Naive B cell (primary cell): ENCODE measurements at regions not wholly inside any gene's neighbourhood (a gene's known extent, or its start where the extent isn't known, plus 50 kb on each side); places are given as distances from the start of the nearest gene placed in this dataset.
"Not testable (repeated sequence)": the region's sequence is repeated elsewhere in the genome, so short reads cannot be mapped to it uniquely, and the experiment has no call there.

Source experiments
- ATAC-seq, 2 donors: fragments of 150-1000 bp; cut with Tn5 transposase; 2 replicates each; pipeline ENCODE4 v1.10.0; 2021; ENCODE audit warnings: low read depth in 2 of 2, mild to moderate bottlenecking in 2 of 2, moderate library complexity in 2 of 2
- DNase-seq: peaks from one replicate; pipeline ENCODE4 v3.0.0; 2022
- H3K27ac Mint-ChIP-seq, 6 donors: one replicate each; pipeline ENCODE4 v1.8.0; 2020 to 2022; ENCODE audit warnings: mild to moderate bottlenecking in 6 of 6, mixed read lengths in 6 of 6, moderate library complexity in 5 of 6, inconsistent platforms in 2 of 6
- H3K27me3 Mint-ChIP-seq, 3 donors: one replicate each; pipeline ENCODE4 v1.8.0; 2021 to 2022; ENCODE audit warnings: mixed read lengths in 3 of 3, mild to moderate bottlenecking in 1 of 3
- H3K36me3 Mint-ChIP-seq, 2 donors: one replicate each; pipeline ENCODE4 v1.8.0; 2020 to 2022; ENCODE audit warnings: mixed read lengths in 2 of 2, inconsistent platforms in 1 of 2, mild to moderate bottlenecking in 1 of 2
- H3K4me1 Mint-ChIP-seq, 3 donors: one replicate each; pipeline ENCODE4 v1.8.0; 2020 to 2022; ENCODE audit warnings: mixed read lengths in 3 of 3, inconsistent platforms in 1 of 3, mild to moderate bottlenecking in 1 of 3, moderate library complexity in 1 of 3
- H3K4me3 Mint-ChIP-seq, 8 donors: one replicate each; pipeline ENCODE4 v1.8.0; 2020 to 2022; ENCODE audit warnings: mild to moderate bottlenecking in 8 of 8, mixed read lengths in 8 of 8, moderate library complexity in 8 of 8, inconsistent platforms in 2 of 8
- H3K9me3 Mint-ChIP-seq, 7 donors: one replicate each; pipeline ENCODE4 v1.8.0; 2020 to 2022; ENCODE audit warnings: mixed read lengths in 7 of 7, mild to moderate bottlenecking in 5 of 7, inconsistent platforms in 2 of 7, moderate library complexity in 1 of 7

- H3K4me3 Mint-ChIP-seq: peak overlapping the region in 2 of 8 donors; percentile 19 to 67
- ATAC-seq, DNase-seq: not testable (repeated sequence)
- H3K27ac Mint-ChIP-seq: peak overlapping the region in 1 of 6 donors; percentile 68
- H3K4me1 Mint-ChIP-seq: peaks cover 7 to 15% (median 10%) of the 10 kb centered on the region in 3 donors
- peaks cover 0 to 43% (median 16%) of the 10 kb centered on the region in 3 donors for H3K27me3 Mint-ChIP-seq
- peaks cover 0 to 36% of the 10 kb centered on the region in 2 donors for H3K36me3 Mint-ChIP-seq
- H3K9me3 Mint-ChIP-seq: peaks cover 12 to 45% (median 26%) of the 10 kb centered on the region in 7 donors
Measured at GRCh38 chr20:29752644-29753425, 1504.6 kb upstream of the DEFB115 start.

GRCh38 chr20:29753426-29753746, 1504.1 kb upstream of the DEFB115 start:
- Mint-ChIP-seq H3K4me3 (peak overlapping the region in 2 of 8 donors; percentile 19 to 67), H3K4me1 (peaks cover 7 to 15% (median 10%) of the 10 kb centered on the region in 3 donors), H3K27me3 (peaks cover 0 to 43% (median 16%) of the 10 kb centered on the region in 3 donors), H3K36me3 (peaks cover 0 to 36% of the 10 kb centered on the region in 2 donors), H3K9me3 (peaks cover 12 to 47% (median 28%) of the 10 kb centered on the region in 7 donors)
- not testable (repeated sequence) for H3K27ac Mint-ChIP-seq, ATAC-seq, DNase-seq

- Mint-ChIP-seq H3K4me1 (peaks cover 7 to 15% (median 10%) of the 10 kb centered on the region in 3 donors), H3K9me3 (peaks cover 12 to 47% (median 28%) of the 10 kb centered on the region in 7 donors), H3K27me3 (peaks cover 0 to 43% (median 16%) of the 10 kb centered on the region in 3 donors), H3K36me3 (peaks cover 0 to 36% of the 10 kb centered on the region in 2 donors)
- not testable (repeated sequence) for H3K4me3 Mint-ChIP-seq, DNase-seq, ATAC-seq, H3K27ac Mint-ChIP-seq
Measured at GRCh38 chr20:29753879-29754278, 1503.6 kb upstream of the DEFB115 start.

- not testable (repeated sequence) for ATAC-seq, H3K27ac Mint-ChIP-seq, DNase-seq
- Mint-ChIP-seq H3K4me1 (peaks cover 7 to 15% (median 10%) of the 10 kb centered on the region in 3 donors), H3K4me3 (peak overlapping the region in 1 of 8 donors; percentile 57), H3K27me3 (peaks cover 0 to 44% (median 15%) of the 10 kb centered on the region in 3 donors), H3K36me3 (peaks cover 0 to 33% of the 10 kb centered on the region in 2 donors), H3K9me3 (peaks cover 15 to 49% (median 31%) of the 10 kb centered on the region in 7 donors)
Measured at GRCh38 chr20:29755854-29756498, 1501.5 kb upstream of the DEFB115 start.

- ATAC-seq (no peak), DNase-seq (no peak)
- Mint-ChIP-seq H3K4me3 (no peak overlapping the region), H3K4me1 (peaks cover 4 to 15% (median 7%) of the 10 kb centered on the region in 3 donors), H3K36me3 (peaks cover 0 to 27% of the 10 kb centered on the region in 2 donors), H3K9me3 (peaks cover 8 to 45% (median 24%) of the 10 kb centered on the region in 7 donors), H3K27me3 (peaks cover 0 to 44% (median 8%) of the 10 kb centered on the region in 3 donors), H3K27ac (no peak overlapping the region)
Measured at GRCh38 chr20:29756664-29757063, 1500.8 kb upstream of the DEFB115 start.

GRCh38 chr20:29761621-29762385, 1495.7 kb upstream of the DEFB115 start:
- peaks cover 0 to 50% (median 0%) of the 10 kb centered on the region in 3 donors for H3K27me3 Mint-ChIP-seq
- not testable (repeated sequence) for ATAC-seq, H3K36me3 Mint-ChIP-seq, H3K4me1 Mint-ChIP-seq, H3K4me3 Mint-ChIP-seq, DNase-seq, H3K27ac Mint-ChIP-seq
- peaks cover 4 to 22% (median 8%) of the 10 kb centered on the region in 7 donors for H3K9me3 Mint-ChIP-seq

GRCh38 chr20:29762620-29763019, 1494.8 kb upstream of the DEFB115 start:
- Mint-ChIP-seq H3K9me3 (peaks cover 4 to 22% (median 8%) of the 10 kb centered on the region in 7 donors), H3K27me3 (peaks cover 0 to 49% (median 0%) of the 10 kb centered on the region in 3 donors), H3K4me3 (peak overlapping the region in 1 of 8 donors; percentile 9), H3K36me3 (peaks cover 0 to 9% of the 10 kb centered on the region in 2 donors), H3K27ac (no peak overlapping the region), H3K4me1 (peaks cover 0 to 7% (median 4%) of the 10 kb centered on the region in 3 donors)
- no peak for DNase-seq
- ATAC-seq: no peak

- ATAC-seq (no peak), DNase-seq (no peak)
- Mint-ChIP-seq H3K27ac (no peak overlapping the region), H3K36me3 (peaks cover 0 to 9% of the 10 kb centered on the region in 2 donors), H3K4me3 (no peak overlapping the region), H3K4me1 (peaks cover 0 to 7% (median 4%) of the 10 kb centered on the region in 3 donors), H3K27me3 (peaks cover 0 to 50% (median 0%) of the 10 kb centered on the region in 3 donors), H3K9me3 (peaks cover 4 to 20% (median 12%) of the 10 kb centered on the region in 7 donors)
Measured at GRCh38 chr20:29763821-29764511, 1493.5 kb upstream of the DEFB115 start.

GRCh38 chr20:29764922-29765610, 1492.4 kb upstream of the DEFB115 start:
- ATAC-seq, DNase-seq, H3K27ac Mint-ChIP-seq, H3K4me1 Mint-ChIP-seq, H3K36me3 Mint-ChIP-seq: not testable (repeated sequence)
- H3K9me3 Mint-ChIP-seq: peaks cover under 1 to 20% (median 14%) of the 10 kb centered on the region in 7 donors
- peak overlapping the region in 2 of 8 donors; percentile 54 to 72 for H3K4me3 Mint-ChIP-seq
- peaks cover 0 to 56% (median 0%) of the 10 kb centered on the region in 3 donors for H3K27me3 Mint-ChIP-seq

- H3K27me3 Mint-ChIP-seq, H3K27ac Mint-ChIP-seq, H3K4me1 Mint-ChIP-seq, H3K36me3 Mint-ChIP-seq, H3K4me3 Mint-ChIP-seq, ATAC-seq, DNase-seq: not testable (repeated sequence)
- peaks cover 13 to 30% (median 18%) of the 10 kb centered on the region in 7 donors for H3K9me3 Mint-ChIP-seq
Measured at GRCh38 chr20:29778033-29778432, 1479.4 kb upstream of the DEFB115 start.

GRCh38 chr20:29781217-29781616, 1476.2 kb upstream of the DEFB115 start:
- not testable (repeated sequence) for H3K27ac Mint-ChIP-seq, H3K4me1 Mint-ChIP-seq, H3K27me3 Mint-ChIP-seq, H3K36me3 Mint-ChIP-seq, DNase-seq, H3K4me3 Mint-ChIP-seq, ATAC-seq
- H3K9me3 Mint-ChIP-seq: peaks cover 15 to 38% (median 24%) of the 10 kb centered on the region in 7 donors

GRCh38 chr20:29781891-29782290, 1475.6 kb upstream of the DEFB115 start:
- peaks cover 19 to 43% (median 28%) of the 10 kb centered on the region in 7 donors for H3K9me3 Mint-ChIP-seq
- H3K27me3 Mint-ChIP-seq, H3K4me1 Mint-ChIP-seq, ATAC-seq, H3K4me3 Mint-ChIP-seq, DNase-seq, H3K27ac Mint-ChIP-seq: not testable (repeated sequence)
- peaks cover 0 to 16% of the 10 kb centered on the region in 2 donors for H3K36me3 Mint-ChIP-seq
